ENCODE measurements at regions not wholly inside any gene's neighbourhood (a gene's known extent, or its start where the extent isn't known, plus 50 kb on each side); places are given as distances from the start of the nearest gene placed in this dataset.

GRCh38 chr2:11016735-11017388 lies 105.1 kb downstream of the KCNF1 start:
- Histone ChIP-seq H3K9me1 (ENCODE audit: insufficient read depth, low read length) (no peaks in the 10 kb centered on the region), H2BK15ac (ENCODE audit: low read depth, low read length) (no peak overlapping the region), H3K79me1 (ENCODE audit: low read depth in 1 of 2, low read length in 2 of 2) (no peaks in the 10 kb centered on the region), H3K9ac (ENCODE audit: low read depth, low read length) (no peak overlapping the region), H2AK5ac (ENCODE audit: low read depth, low read length) (no peak overlapping the region), H3K23ac (ENCODE audit: low read depth, low read length) (no peak overlapping the region), H4K20me1 (ENCODE audit: insufficient read depth, low read length) (no peaks in the 10 kb centered on the region), H4K8ac (ENCODE audit: low read depth in 2 of 2, low read length in 2 of 2) (no peak overlapping the region), H3K9me3 (ENCODE audit: control insufficient read depth, insufficient read depth, low read length) (no peaks in the 10 kb centered on the region; the same call in none of the 2 replicates), H4K91ac (ENCODE audit: insufficient read depth, low read depth, low read length) (no peak overlapping the region), H3K27me3 (ENCODE audit: control insufficient read depth, insufficient read depth, low read length) (peaks cover 54% of the 10 kb centered on the region), H2BK120ac (ENCODE audit: low read depth, low read length) (no peak overlapping the region), H4K5ac (ENCODE audit: low read depth, low read length) (no peak overlapping the region), H2BK5ac (ENCODE audit: low read depth, low read length, poor library complexity, severe bottlenecking) (no peak overlapping the region), H2BK20ac (ENCODE audit: low read depth, low read length) (no peak overlapping the region), H3K56ac (ENCODE audit: extremely low read depth, insufficient read depth, low read length) (no peak overlapping the region), H3K4me1 (ENCODE audit: control insufficient read depth, insufficient read depth, low read length) (no peaks in the 10 kb centered on the region), H2AFZ (replicated peaks; ENCODE audit: low read length, poor library complexity) (no peak overlapping the region), H3K18ac (ENCODE audit: low read depth, low read length) (no peak overlapping the region), H3K4me2 (ENCODE audit: low read depth, low read length) (no peak overlapping the region), H3K4ac (ENCODE audit: low read depth, low read length) (no peak overlapping the region), H3K36me3 (ENCODE audit: control insufficient read depth, insufficient read depth, low read length) (no peaks in the 10 kb centered on the region), H2AK9ac (replicated peaks; ENCODE audit: low read depth, low read length, poor library complexity) (no peak overlapping the region), H3K27ac (ENCODE audit: insufficient read depth, low read length) (no peak overlapping the region), H3K14ac (replicated peaks; ENCODE audit: low read depth, low read length) (no peak overlapping the region), H3K4me3 (ENCODE audit: insufficient read depth, low read depth, low read length) (no peak overlapping the region)
- intact Hi-C loops (cut with micrococcal nuclease): no loop called here
- no CpG with 5 or more reads among the region's 7 CpGs for WGBS, 2 experiments (ENCODE audit: extremely low coverage in 2 of 2, insufficient read length in 1 of 2)
- ChIA-PET POLR2A (ENCODE audit: unreplicated experiment) (no interaction called here), CTCF (no interaction called here)
- dilution Hi-C loops (cut with HindIII; ENCODE audit: low sequenced_read_pairs, unreplicated experiment): no loop called here
- TF ChIP-seq RAD21 (IDR thresholded peaks at IDR 0.05; ENCODE audit: low read length) (no peak), MAZ (IDR thresholded peaks at IDR 0.05; ENCODE audit: borderline replicate concordance, low read depth, low read length) (no peak), ELK1 (IDR thresholded peaks at IDR 0.05; ENCODE audit: borderline replicate concordance, low read depth, low read length) (no peak), CEBPB (IDR thresholded peaks at IDR 0.05; ENCODE audit: low read depth, low read length) (no peak), RCOR1 (IDR thresholded peaks at IDR 0.05; ENCODE audit: insufficient replicate concordance, low read length) (no peak), POLR2A (IDR thresholded peaks at IDR 0.05; ENCODE audit: low read depth, low read length) (no peak), MXI1 (IDR thresholded peaks at IDR 0.05; ENCODE audit: borderline replicate concordance, low read depth, low read length) (no peak), CHD1 (IDR thresholded peaks at IDR 0.05; ENCODE audit: low read depth, low read length) (no peak), RFX5 (IDR thresholded peaks at IDR 0.05; ENCODE audit: low read depth, low read length) (no peak), MAFK (IDR thresholded peaks at IDR 0.05; ENCODE audit: low read depth, low read length) (no peak), SMC3 (IDR thresholded peaks at IDR 0.05; ENCODE audit: low read depth, low read length) (no peak), BHLHE40 (IDR thresholded peaks at IDR 0.05; ENCODE audit: low read depth, low read length) (no peak), USF2 (IDR thresholded peaks at IDR 0.05; ENCODE audit: low read depth, low read length) (no peak), CTCF (conservative IDR thresholded peaks at IDR 0.05; ENCODE audit: low read depth, low read length) (no peak), FOS (IDR thresholded peaks at IDR 0.05; ENCODE audit: low read depth, low read length) (no peak), NFE2L2 (IDR thresholded peaks at IDR 0.05; ENCODE audit: low read depth, low read length) (no peak)
- DNase-seq (no peak), ATAC-seq (ENCODE audit: low read depth) (no peak)
- no TSS peak for BruUV-seq (replicated peaks)
- in situ Hi-C loops (cut with MboI; ENCODE audit: low sequenced_read_pairs): no loop called here
